ENCODE measurements at regions not wholly inside any gene's neighbourhood (a gene's known extent, or its start where the extent isn't known, plus 50 kb on each side); places are given as distances from the start of the nearest gene placed in this dataset.

DNA sequence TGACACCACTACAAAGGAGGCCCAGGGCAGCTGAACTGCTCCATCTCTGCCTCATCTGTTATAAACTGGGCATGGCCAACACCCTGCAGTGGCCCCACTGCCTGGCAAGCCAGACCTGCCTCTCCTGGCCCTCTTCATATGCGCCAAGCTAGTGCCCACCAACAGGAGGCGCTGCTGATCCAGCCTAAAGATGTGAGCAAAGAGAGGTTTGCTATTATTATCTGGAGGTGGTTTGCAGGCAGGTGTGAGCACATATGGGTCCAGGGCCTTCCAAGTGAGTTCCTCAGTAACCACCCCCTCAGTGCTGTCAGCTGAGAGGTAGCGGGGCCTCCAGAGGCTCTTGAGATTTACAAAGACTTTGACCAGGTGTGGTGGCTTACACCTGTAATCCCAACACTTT, 232.2 kb downstream of the SYK start:
- TF ChIP-seq ARNT (IDR thresholded peaks at IDR 0.05) (no peak), SP1 (IDR thresholded peaks at IDR 0.05) (no peak), L3MBTL2 (conservative IDR thresholded peaks at IDR 0.05) (no peak), FOXK2 (IDR thresholded peaks at IDR 0.05) (no peak), CTBP1 (IDR thresholded peaks at IDR 0.05; ENCODE audit: borderline replicate concordance) (no peak), ZNF384 (IDR thresholded peaks at IDR 0.05) (no peak), SUZ12 (IDR thresholded peaks at IDR 0.05) (no peak), PKNOX1 (IDR thresholded peaks at IDR 0.05) (no peak), HDGF (IDR thresholded peaks at IDR 0.05; ENCODE audit: borderline replicate concordance) (no peak), FOXM1 (IDR thresholded peaks at IDR 0.05; ENCODE audit: borderline replicate concordance) (no peak), ELF4 (IDR thresholded peaks at IDR 0.05) (no peak)
- POLR2A ChIA-PET = no interaction called here
- CTCF ChIA-PET = interaction anchor here (0.8 to 1.5 kb wide), 3 partner anchors 9 to 622 kb away, joined by 5 to 7 read pairs (median 7); no protein-coding TSS in a partner anchor
- DNase-seq (ENCODE audit: extremely low spot score) = no peak

DNA sequence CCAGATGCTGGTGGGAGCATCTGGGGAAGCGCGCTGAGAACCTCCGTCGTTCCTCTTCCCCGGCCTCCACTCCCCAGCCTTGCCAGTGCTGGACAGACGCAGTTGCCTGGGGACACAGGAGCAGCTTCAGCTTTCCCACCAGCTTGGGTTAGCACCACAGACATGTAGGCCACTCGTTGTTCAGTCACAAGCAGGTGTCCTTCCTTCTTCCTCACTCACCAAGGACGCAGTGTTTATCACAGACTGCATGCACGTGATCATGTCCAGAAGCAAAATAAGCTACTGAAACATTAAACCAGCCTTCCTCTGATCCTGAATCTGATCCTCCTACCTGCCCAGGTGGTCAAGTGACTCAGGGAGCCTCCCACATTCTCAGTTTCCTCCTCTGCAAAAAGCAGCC, 232.9 kb downstream of the SYK start:
- ChIA-PET POLR2A (no interaction called here), CTCF (interaction anchor here (1.5 kb wide), 2 partner anchors 9 to 11 kb away, joined by 5 to 7 read pairs; no protein-coding TSS in a partner anchor)
- TF ChIP-seq SUZ12 (IDR thresholded peaks at IDR 0.05) = no peak
- TF ChIP-seq FOXA1 (IDR thresholded peaks at IDR 0.05) = no peak
- no peak for TF ChIP-seq ZNF384 (IDR thresholded peaks at IDR 0.05)
- no peak for TF ChIP-seq PKNOX1 (IDR thresholded peaks at IDR 0.05)
- TF ChIP-seq CTBP1 (IDR thresholded peaks at IDR 0.05; ENCODE audit: borderline replicate concordance) = no peak
- no peak for TF ChIP-seq ELF4 (IDR thresholded peaks at IDR 0.05)
- TF ChIP-seq TARDBP (IDR thresholded peaks at IDR 0.05) = no peak
- no peak for TF ChIP-seq HDGF (IDR thresholded peaks at IDR 0.05; ENCODE audit: borderline replicate concordance)
- TF ChIP-seq LEF1 (IDR thresholded peaks at IDR 0.05; ENCODE audit: borderline replicate concordance) = no peak
- no peak for TF ChIP-seq FOXK2 (IDR thresholded peaks at IDR 0.05)
- no peak for TF ChIP-seq ARNT (IDR thresholded peaks at IDR 0.05)
- TF ChIP-seq L3MBTL2 (conservative IDR thresholded peaks at IDR 0.05) = no peak
- no peak for TF ChIP-seq SP1 (IDR thresholded peaks at IDR 0.05)
- no peak for TF ChIP-seq NFRKB (IDR thresholded peaks at IDR 0.05)
- TF ChIP-seq BHLHE40 (IDR thresholded peaks at IDR 0.05; ENCODE audit: borderline replicate concordance) = no peak
- TF ChIP-seq FOXM1 (IDR thresholded peaks at IDR 0.05; ENCODE audit: borderline replicate concordance) = no peak
- DNase-seq (ENCODE audit: extremely low spot score) = no peak

DNA sequence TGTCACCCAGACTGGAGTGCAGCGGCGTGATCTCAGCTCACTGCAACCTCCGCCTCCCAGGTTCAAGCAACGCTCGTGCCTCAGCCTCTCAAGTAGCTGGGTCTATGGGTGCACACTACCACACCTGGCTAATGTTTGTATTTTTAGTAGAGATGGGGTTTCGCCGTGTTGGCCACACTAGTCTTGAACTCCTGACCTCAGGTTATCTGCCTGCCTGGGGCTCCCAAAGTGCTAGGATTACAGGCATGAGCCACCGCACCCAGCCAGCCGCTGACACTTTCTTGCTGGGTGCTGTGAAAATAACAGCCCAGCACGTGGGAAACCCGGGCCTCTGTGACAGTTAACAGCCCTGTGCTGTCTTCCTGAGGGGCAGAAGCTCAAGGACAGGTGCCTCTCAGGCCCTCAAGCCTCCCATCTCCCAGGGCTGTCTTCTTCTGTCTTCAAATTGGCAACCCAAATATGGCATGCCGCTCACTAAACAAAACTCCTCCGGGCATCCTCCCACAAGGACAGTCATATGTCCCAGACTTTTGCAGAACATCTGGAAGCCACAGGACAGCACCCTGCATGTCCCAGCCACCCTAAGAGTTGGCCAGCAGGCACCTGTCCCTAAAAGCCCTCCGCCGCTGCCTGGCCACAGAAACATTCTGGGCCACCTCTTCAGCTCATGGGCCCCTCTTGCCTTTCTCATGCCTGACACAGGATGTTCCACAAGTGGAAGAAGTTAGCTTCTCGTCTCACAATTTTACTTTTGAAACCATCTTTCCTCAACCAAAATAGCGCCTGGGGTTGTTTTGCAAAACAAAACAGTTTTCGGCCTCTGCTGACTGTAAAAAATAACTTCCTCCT, 233.6 kb downstream of the SYK start:
- TF ChIP-seq FOXA1 (IDR thresholded peaks at IDR 0.05) (no peak), LEF1 (IDR thresholded peaks at IDR 0.05; ENCODE audit: borderline replicate concordance) (no peak), HDGF (IDR thresholded peaks at IDR 0.05; ENCODE audit: borderline replicate concordance) (no peak), FOXM1 (IDR thresholded peaks at IDR 0.05; ENCODE audit: borderline replicate concordance) (no peak), L3MBTL2 (conservative IDR thresholded peaks at IDR 0.05) (no peak), ARNT (IDR thresholded peaks at IDR 0.05) (no peak), CTBP1 (IDR thresholded peaks at IDR 0.05; ENCODE audit: borderline replicate concordance) (no peak), BHLHE40 (IDR thresholded peaks at IDR 0.05; ENCODE audit: borderline replicate concordance) (no peak), TARDBP (IDR thresholded peaks at IDR 0.05) (no peak), FOXK2 (IDR thresholded peaks at IDR 0.05) (no peak)
- CTCF ChIA-PET = interaction anchor here (0.6 to 1.5 kb wide), 3 partner anchors 10 to 352 kb away, joined by 5 to 7 read pairs (median 6); no protein-coding TSS in a partner anchor
- no peak for DNase-seq (ENCODE audit: extremely low spot score)
- POLR2A ChIA-PET = no interaction called here

GRCh38 chr9:91035825-91036208, 234.2 kb downstream of the SYK start:
- CTCF ChIA-PET = interaction anchor here (0.6 kb wide), 1 partner anchor 351 kb away, joined by 6 read pairs; no protein-coding TSS in a partner anchor
- no peak for DNase-seq (ENCODE audit: extremely low spot score)
- TF ChIP-seq PKNOX1 (IDR thresholded peaks at IDR 0.05) (no peak), LEF1 (IDR thresholded peaks at IDR 0.05; ENCODE audit: borderline replicate concordance) (no peak), SP1 (IDR thresholded peaks at IDR 0.05) (no peak), TARDBP (IDR thresholded peaks at IDR 0.05) (no peak), CTBP1 (IDR thresholded peaks at IDR 0.05; ENCODE audit: borderline replicate concordance) (no peak), NFRKB (IDR thresholded peaks at IDR 0.05) (no peak), FOXA1 (IDR thresholded peaks at IDR 0.05) (no peak), ELF4 (IDR thresholded peaks at IDR 0.05) (no peak), HDGF (IDR thresholded peaks at IDR 0.05; ENCODE audit: borderline replicate concordance) (no peak), ZNF384 (IDR thresholded peaks at IDR 0.05) (no peak), BHLHE40 (IDR thresholded peaks at IDR 0.05; ENCODE audit: borderline replicate concordance) (no peak)
- POLR2A ChIA-PET = no interaction called here

DNA sequence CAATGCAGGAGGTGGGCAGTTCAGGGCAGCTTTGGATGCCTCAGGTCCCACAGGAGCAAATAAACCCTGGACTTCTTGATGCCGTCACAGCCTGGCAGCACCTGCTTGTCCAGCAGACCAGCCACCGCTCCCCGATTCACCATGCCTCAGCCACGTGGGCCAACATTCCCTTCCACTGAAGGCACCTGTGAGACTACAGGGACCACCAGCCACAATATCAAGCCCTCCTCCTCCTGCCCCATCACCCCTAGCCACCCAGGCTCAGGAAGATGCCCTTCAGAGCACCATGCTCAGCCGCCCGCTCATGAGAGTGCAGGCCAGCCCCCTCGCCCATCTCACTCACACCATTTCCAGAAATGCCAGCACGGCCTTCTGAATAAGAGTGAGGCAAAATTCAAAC, 234.7 kb downstream of the SYK start:
- DNase-seq (ENCODE audit: extremely low spot score) = no peak
- CTCF ChIA-PET = no interaction called here
- TF ChIP-seq LEF1 (IDR thresholded peaks at IDR 0.05; ENCODE audit: borderline replicate concordance) (no peak), CTBP1 (IDR thresholded peaks at IDR 0.05; ENCODE audit: borderline replicate concordance) (no peak), ELF4 (IDR thresholded peaks at IDR 0.05) (no peak), SUZ12 (IDR thresholded peaks at IDR 0.05) (no peak), HDGF (IDR thresholded peaks at IDR 0.05; ENCODE audit: borderline replicate concordance) (no peak), BHLHE40 (IDR thresholded peaks at IDR 0.05; ENCODE audit: borderline replicate concordance) (no peak), L3MBTL2 (conservative IDR thresholded peaks at IDR 0.05) (no peak), FOXA1 (IDR thresholded peaks at IDR 0.05) (no peak), TARDBP (IDR thresholded peaks at IDR 0.05) (no peak)
- POLR2A ChIA-PET = no interaction called here

Measured in HEK293T (cell line).